ENCODE measurements at regions not wholly inside any gene's neighbourhood (a gene's known extent, or its start where the extent isn't known, plus 50 kb on each side); places are given as distances from the start of the nearest gene placed in this dataset.

DNA sequence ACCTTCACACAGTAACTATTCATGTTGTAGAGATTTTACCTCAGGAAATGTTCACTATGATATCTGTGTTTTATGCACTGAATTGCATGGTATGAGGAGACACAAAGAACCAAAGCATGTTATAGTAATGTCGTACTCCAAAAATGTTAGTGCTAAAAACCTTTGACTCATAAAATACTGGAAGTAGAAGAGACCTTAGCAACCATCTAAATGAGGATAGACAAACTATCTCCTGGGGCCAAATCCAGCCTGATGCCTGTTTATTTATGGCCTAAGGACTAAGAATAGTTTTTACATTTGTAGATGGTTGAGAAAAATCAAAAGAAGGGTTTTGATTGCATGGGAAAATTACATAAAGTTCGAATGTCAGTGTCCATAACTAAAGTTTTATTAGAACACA, 535.1 kb downstream of the INHBA start:
- H2AFZ ChIP-seq (ENCODE audit: low read length), result no peak overlapping the region
- no peak overlapping the region for H2BK20ac ChIP-seq (ENCODE audit: low read depth, low read length, poor library complexity, severe bottlenecking)
- Mint-ChIP-seq H3K27ac (no peak overlapping the region), H3K4me1 (peaks cover 0 to 4% of the 10 kb centered on the region in 2 experiments; a peak in 2 of 4 replicates), H3K36me3 (ENCODE audit: insufficient read depth in 1 of 3, low read depth in 3 of 3) (no peaks in the 10 kb centered on the region), H3K27me3 (ENCODE audit: low read depth) (no peaks in the 10 kb centered on the region), H3K4me3 (no peak overlapping the region), H3K9me3 (no peaks in the 10 kb centered on the region)
- no peak overlapping the region for H2BK15ac ChIP-seq (ENCODE audit: low read depth, low read length)
- no peaks in the 10 kb centered on the region for H3K27me3 ChIP-seq (ENCODE audit: insufficient read depth, low read length)
- DNase-seq, result no peak
- H3K4me2 ChIP-seq (ENCODE audit: insufficient read depth, insufficient read length, low read length), result no peak overlapping the region
- no peak overlapping the region for H3K23ac ChIP-seq (ENCODE audit: insufficient read length, low read depth, low read length)
- H2BK5ac ChIP-seq (ENCODE audit: insufficient read length, low read length), result no peak overlapping the region
- no CpG with 5 or more reads among the region's 2 CpGs for WGBS (ENCODE audit: extremely low coverage, insufficient read length, low lambda C conversion rate)
- no peak overlapping the region for H3K18ac ChIP-seq (ENCODE audit: insufficient read length, low read depth, low read length)
- H3K23me2 ChIP-seq (ENCODE audit: insufficient read length, low read depth, low read length, poor library complexity, severe bottlenecking), result no peaks in the 10 kb centered on the region
- H3K27ac ChIP-seq (ENCODE audit: insufficient read length, low read depth, low read length), result no peak overlapping the region
- no peak overlapping the region for H3T11ph ChIP-seq (ENCODE audit: low read length)
- H4K5ac ChIP-seq (ENCODE audit: insufficient read length, low read depth, low read length), result no peak overlapping the region
- no peaks in the 10 kb centered on the region for H3K79me2 ChIP-seq (ENCODE audit: insufficient read depth, low read length)
- H4K91ac ChIP-seq (ENCODE audit: insufficient read length, low read depth, low read length), result no peak overlapping the region
- H3K14ac ChIP-seq (ENCODE audit: insufficient read depth, low read length), result no peak overlapping the region
- H3K9me3 ChIP-seq (ENCODE audit: control insufficient read depth, low read depth, low read length), result no peaks in the 10 kb centered on the region
- no peak overlapping the region for H2BK12ac ChIP-seq (ENCODE audit: insufficient read length, low read depth, low read length)
- TF ChIP-seq, protein P1, sequence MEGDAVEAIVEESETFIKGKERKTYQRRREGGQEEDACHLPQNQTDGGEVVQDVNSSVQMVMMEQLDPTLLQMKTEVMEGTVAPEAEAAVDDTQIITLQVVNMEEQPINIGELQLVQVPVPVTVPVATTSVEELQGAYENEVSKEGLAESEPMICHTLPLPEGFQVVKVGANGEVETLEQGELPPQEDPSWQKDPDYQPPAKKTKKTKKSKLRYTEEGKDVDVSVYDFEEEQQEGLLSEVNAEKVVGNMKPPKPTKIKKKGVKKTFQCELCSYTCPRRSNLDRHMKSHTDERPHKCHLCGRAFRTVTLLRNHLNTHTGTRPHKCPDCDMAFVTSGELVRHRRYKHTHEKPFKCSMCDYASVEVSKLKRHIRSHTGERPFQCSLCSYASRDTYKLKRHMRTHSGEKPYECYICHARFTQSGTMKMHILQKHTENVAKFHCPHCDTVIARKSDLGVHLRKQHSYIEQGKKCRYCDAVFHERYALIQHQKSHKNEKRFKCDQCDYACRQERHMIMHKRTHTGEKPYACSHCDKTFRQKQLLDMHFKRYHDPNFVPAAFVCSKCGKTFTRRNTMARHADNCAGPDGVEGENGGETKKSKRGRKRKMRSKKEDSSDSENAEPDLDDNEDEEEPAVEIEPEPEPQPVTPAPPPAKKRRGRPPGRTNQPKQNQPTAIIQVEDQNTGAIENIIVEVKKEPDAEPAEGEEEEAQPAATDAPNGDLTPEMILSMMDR (conservative IDR thresholded peaks at IDR 0.05), result no peak
- no peak overlapping the region for H3K56ac ChIP-seq (ENCODE audit: insufficient read length, low read depth, low read length)
- no peak overlapping the region for H3K4ac ChIP-seq (ENCODE audit: low read depth, low read length)
- H2BK120ac ChIP-seq (ENCODE audit: low read depth, low read length, poor library complexity, severe bottlenecking), result no peak overlapping the region
- H3K9ac ChIP-seq (ENCODE audit: extremely low read depth, insufficient read length, low read length), result no peak overlapping the region
- no peak overlapping the region for H2AK5ac ChIP-seq (ENCODE audit: insufficient read length, low read length)
- H3K4me1 ChIP-seq (ENCODE audit: insufficient read depth, low read length), result no peaks in the 10 kb centered on the region
- no peaks in the 10 kb centered on the region for H4K20me1 ChIP-seq (ENCODE audit: control insufficient read depth, insufficient read depth, insufficient read length)
- no peaks in the 10 kb centered on the region for H3K79me1 ChIP-seq (ENCODE audit: insufficient read depth, low read depth, low read length, poor library complexity, severe bottlenecking)
- H4K8ac ChIP-seq (replicated peaks; ENCODE audit: insufficient read length, low read depth, low read length), result no peak overlapping the region

All from H9 (cell line).